ENCODE measurements at regions not wholly inside any gene's neighbourhood (a gene's known extent, or its start where the extent isn't known, plus 50 kb on each side); places are given as distances from the start of the nearest gene placed in this dataset.

DNA sequence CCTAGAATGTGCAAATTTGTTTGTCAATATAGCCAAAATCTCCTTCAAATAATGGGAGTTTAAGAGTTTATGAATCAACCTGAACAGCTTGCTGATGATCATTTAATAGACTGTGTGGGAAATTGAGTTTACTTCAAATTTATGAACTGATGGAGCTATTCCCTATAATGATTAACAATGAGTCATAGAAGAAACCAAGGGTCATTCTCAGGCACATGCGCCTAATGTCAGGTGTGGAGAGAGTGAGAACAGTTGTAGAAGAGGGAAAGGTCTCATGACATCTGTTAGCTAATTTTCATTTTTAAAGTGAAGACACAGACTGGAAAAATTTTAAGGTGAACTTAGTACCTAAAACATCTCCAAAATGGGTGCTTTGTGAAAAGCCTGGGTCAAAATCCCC lies 191.8 kb downstream of the BMP4 start (continued):
- TF ChIP-seq, protein P1, sequence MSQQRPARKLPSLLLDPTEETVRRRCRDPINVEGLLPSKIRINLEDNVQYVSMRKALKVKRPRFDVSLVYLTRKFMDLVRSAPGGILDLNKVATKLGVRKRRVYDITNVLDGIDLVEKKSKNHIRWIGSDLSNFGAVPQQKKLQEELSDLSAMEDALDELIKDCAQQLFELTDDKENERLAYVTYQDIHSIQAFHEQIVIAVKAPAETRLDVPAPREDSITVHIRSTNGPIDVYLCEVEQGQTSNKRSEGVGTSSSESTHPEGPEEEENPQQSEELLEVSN (IDR thresholded peaks at IDR 0.05; ENCODE audit: borderline replicate concordance in 1 of 2, extremely low read depth in 1 of 2, insufficient read depth in 1 of 2, insufficient read length in 1 of 2, low read depth in 1 of 2, low read length in 1 of 2, poor library complexity in 1 of 2, severe bottlenecking in 1 of 2) = no peak
- TF ChIP-seq IFI16 (CRISPR knock-in tag; IDR thresholded peaks at IDR 0.05) (no peak), HLTF (IDR thresholded peaks at IDR 0.05) (no peak), CHD4 (IDR thresholded peaks at IDR 0.05; ENCODE audit: insufficient read depth, insufficient replicate concordance, low read depth, low read length, poor library complexity, severe bottlenecking) (no peak), DIDO1 (tag; IDR thresholded peaks at IDR 0.05; ENCODE audit: low read depth) (no peak), MTA1 (IDR thresholded peaks at IDR 0.05; ENCODE audit: borderline replicate concordance) (no peak)
- TF ChIP-seq, protein P2, sequence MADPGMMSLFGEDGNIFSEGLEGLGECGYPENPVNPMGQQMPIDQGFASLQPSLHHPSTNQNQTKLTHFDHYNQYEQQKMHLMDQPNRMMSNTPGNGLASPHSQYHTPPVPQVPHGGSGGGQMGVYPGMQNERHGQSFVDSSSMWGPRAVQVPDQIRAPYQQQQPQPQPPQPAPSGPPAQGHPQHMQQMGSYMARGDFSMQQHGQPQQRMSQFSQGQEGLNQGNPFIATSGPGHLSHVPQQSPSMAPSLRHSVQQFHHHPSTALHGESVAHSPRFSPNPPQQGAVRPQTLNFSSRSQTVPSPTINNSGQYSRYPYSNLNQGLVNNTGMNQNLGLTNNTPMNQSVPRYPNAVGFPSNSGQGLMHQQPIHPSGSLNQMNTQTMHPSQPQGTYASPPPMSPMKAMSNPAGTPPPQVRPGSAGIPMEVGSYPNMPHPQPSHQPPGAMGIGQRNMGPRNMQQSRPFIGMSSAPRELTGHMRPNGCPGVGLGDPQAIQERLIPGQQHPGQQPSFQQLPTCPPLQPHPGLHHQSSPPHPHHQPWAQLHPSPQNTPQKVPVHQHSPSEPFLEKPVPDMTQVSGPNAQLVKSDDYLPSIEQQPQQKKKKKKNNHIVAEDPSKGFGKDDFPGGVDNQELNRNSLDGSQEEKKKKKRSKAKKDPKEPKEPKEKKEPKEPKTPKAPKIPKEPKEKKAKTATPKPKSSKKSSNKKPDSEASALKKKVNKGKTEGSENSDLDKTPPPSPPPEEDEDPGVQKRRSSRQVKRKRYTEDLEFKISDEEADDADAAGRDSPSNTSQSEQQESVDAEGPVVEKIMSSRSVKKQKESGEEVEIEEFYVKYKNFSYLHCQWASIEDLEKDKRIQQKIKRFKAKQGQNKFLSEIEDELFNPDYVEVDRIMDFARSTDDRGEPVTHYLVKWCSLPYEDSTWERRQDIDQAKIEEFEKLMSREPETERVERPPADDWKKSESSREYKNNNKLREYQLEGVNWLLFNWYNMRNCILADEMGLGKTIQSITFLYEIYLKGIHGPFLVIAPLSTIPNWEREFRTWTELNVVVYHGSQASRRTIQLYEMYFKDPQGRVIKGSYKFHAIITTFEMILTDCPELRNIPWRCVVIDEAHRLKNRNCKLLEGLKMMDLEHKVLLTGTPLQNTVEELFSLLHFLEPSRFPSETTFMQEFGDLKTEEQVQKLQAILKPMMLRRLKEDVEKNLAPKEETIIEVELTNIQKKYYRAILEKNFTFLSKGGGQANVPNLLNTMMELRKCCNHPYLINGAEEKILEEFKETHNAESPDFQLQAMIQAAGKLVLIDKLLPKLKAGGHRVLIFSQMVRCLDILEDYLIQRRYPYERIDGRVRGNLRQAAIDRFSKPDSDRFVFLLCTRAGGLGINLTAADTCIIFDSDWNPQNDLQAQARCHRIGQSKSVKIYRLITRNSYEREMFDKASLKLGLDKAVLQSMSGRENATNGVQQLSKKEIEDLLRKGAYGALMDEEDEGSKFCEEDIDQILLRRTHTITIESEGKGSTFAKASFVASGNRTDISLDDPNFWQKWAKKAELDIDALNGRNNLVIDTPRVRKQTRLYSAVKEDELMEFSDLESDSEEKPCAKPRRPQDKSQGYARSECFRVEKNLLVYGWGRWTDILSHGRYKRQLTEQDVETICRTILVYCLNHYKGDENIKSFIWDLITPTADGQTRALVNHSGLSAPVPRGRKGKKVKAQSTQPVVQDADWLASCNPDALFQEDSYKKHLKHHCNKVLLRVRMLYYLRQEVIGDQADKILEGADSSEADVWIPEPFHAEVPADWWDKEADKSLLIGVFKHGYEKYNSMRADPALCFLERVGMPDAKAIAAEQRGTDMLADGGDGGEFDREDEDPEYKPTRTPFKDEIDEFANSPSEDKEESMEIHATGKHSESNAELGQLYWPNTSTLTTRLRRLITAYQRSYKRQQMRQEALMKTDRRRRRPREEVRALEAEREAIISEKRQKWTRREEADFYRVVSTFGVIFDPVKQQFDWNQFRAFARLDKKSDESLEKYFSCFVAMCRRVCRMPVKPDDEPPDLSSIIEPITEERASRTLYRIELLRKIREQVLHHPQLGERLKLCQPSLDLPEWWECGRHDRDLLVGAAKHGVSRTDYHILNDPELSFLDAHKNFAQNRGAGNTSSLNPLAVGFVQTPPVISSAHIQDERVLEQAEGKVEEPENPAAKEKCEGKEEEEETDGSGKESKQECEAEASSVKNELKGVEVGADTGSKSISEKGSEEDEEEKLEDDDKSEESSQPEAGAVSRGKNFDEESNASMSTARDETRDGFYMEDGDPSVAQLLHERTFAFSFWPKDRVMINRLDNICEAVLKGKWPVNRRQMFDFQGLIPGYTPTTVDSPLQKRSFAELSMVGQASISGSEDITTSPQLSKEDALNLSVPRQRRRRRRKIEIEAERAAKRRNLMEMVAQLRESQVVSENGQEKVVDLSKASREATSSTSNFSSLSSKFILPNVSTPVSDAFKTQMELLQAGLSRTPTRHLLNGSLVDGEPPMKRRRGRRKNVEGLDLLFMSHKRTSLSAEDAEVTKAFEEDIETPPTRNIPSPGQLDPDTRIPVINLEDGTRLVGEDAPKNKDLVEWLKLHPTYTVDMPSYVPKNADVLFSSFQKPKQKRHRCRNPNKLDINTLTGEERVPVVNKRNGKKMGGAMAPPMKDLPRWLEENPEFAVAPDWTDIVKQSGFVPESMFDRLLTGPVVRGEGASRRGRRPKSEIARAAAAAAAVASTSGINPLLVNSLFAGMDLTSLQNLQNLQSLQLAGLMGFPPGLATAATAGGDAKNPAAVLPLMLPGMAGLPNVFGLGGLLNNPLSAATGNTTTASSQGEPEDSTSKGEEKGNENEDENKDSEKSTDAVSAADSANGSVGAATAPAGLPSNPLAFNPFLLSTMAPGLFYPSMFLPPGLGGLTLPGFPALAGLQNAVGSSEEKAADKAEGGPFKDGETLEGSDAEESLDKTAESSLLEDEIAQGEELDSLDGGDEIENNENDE (IDR thresholded peaks at IDR 0.05; ENCODE audit: low read depth, low read length) = no peak
